ENCODE measurements at regions not wholly inside any gene's neighbourhood (a gene's known extent, or its start where the extent isn't known, plus 50 kb on each side); places are given as distances from the start of the nearest gene placed in this dataset.
A peak's percentile ranks its signal among the peaks of the same experiment; 100 is the strongest.

- no peak for TF ChIP-seq EZH2 (IDR thresholded peaks at IDR 0.05; ENCODE audit: borderline replicate concordance)
- TF ChIP-seq CTCF (IDR thresholded peaks at IDR 0.05; ENCODE audit: poor library complexity), result peak; percentile 67
Measured at GRCh38 chr3:150286390-150287147, 121.5 kb upstream of the TSC22D2 start.

Measured in hepatocyte (in vitro differentiated cells).